CD4-positive, CD25-positive, alpha-beta regulatory T cell (primary cell): ENCODE measurements at regions not wholly inside any gene's neighbourhood (a gene's known extent, or its start where the extent isn't known, plus 50 kb on each side); places are given as distances from the start of the nearest gene placed in this dataset.
A peak's percentile ranks its signal among the peaks of the same experiment; 100 is the strongest.
"Not testable (repeated sequence)": the region's sequence is repeated elsewhere in the genome, so short reads cannot be mapped to it uniquely, and the experiment has no call there.

Source experiments
- ATAC-seq, 2 donors: fragments of 150-1000 bp; cut with Tn5 transposase; one replicate each; pipeline ENCODE4 v1.10.0; 2021; ENCODE audit warnings: low read depth in 2 of 2, moderate number of reproducible peaks in 2 of 2, moderate library complexity in 1 of 2
- DNase-seq, 3 donors: peaks; one replicate each; pipeline versions ENCODE4 v3.0.0 to v3.0.0-alpha.2; 2012 to 2022; ENCODE audit warnings: mixed read lengths in 1 of 3
- H3K27ac ChIP-seq: one replicate; pipeline ENCODE4 v1.7.0; 2013; ENCODE audit warnings: mild to moderate bottlenecking, low read length; ENCODE audit not compliant: insufficient read depth, poor library complexity, severe bottlenecking
- H3K27me3 ChIP-seq: one replicate; pipeline ENCODE4 v1.7.0; 2013; ENCODE audit warnings: low read length; ENCODE audit not compliant: control insufficient read depth, insufficient read depth
- H3K36me3 ChIP-seq: one replicate; pipeline ENCODE4 v1.7.0; 2013; ENCODE audit warnings: mild to moderate bottlenecking, low read length, moderate library complexity; ENCODE audit not compliant: control insufficient read depth, insufficient read depth
- H3K4me1 ChIP-seq: 2 replicates; pipeline ENCODE4 v1.7.0; 2013; ENCODE audit warnings: mild to moderate bottlenecking, low read length; ENCODE audit not compliant: insufficient read depth, control insufficient read depth, poor library complexity, severe bottlenecking
- H3K4me3 ChIP-seq: one replicate; pipeline ENCODE4 v1.7.0; 2013; ENCODE audit warnings: low read depth, mild to moderate bottlenecking, low read length, moderate library complexity
- H3K9me3 ChIP-seq, 2 experiments: 1 replicate in 1 of 2; 2 replicates in 1 of 2; pipeline ENCODE4 v1.7.0; 2013; ENCODE audit warnings: low read length in 2 of 2, mild to moderate bottlenecking in 1 of 2, moderate library complexity in 1 of 2; ENCODE audit not compliant: control insufficient read depth in 2 of 2
- H3K27ac Mint-ChIP-seq, 3 donors: one replicate each; pipeline ENCODE4 v1.8.0; 2020 to 2022; ENCODE audit warnings: mild to moderate bottlenecking in 3 of 3, mixed read lengths in 3 of 3, moderate library complexity in 2 of 3
- H3K27me3 Mint-ChIP-seq: one replicate; pipeline ENCODE4 v1.8.0; 2022; ENCODE audit warnings: mild to moderate bottlenecking, mixed read lengths
- H3K36me3 Mint-ChIP-seq: one replicate; pipeline ENCODE4 v1.8.0; 2020; ENCODE audit warnings: mixed read lengths
- H3K4me1 Mint-ChIP-seq, 4 donors: one replicate each; pipeline ENCODE4 v1.8.0; 2020 to 2022; ENCODE audit warnings: mixed read lengths in 4 of 4, mild to moderate bottlenecking in 1 of 4
- H3K4me3 Mint-ChIP-seq, 4 donors: one replicate each; pipeline ENCODE4 v1.8.0; 2020 to 2022; ENCODE audit warnings: mild to moderate bottlenecking in 4 of 4, mixed read lengths in 4 of 4, moderate library complexity in 3 of 4
- H3K9me3 Mint-ChIP-seq, 7 donors: one replicate each; pipeline ENCODE4 v1.8.0; 2020 to 2022; ENCODE audit warnings: mixed read lengths in 7 of 7, mild to moderate bottlenecking in 3 of 7, moderate library complexity in 2 of 7

GRCh38 chr12:71312768-71313403, 126.7 kb upstream of the LGR5 start:
- Histone ChIP-seq H3K27me3 (no peaks in the 10 kb centered on the region), H3K4me3 (no peak overlapping the region), H3K27ac (no peak overlapping the region), H3K36me3 (no peaks in the 10 kb centered on the region), H3K9me3 (no peaks in the 10 kb centered on the region), H3K4me1 (no peaks in the 10 kb centered on the region)
- Mint-ChIP-seq H3K36me3 (no peaks in the 10 kb centered on the region), H3K27me3 (no peaks in the 10 kb centered on the region), H3K4me1 (no peaks in the 10 kb centered on the region), H3K9me3 (peaks cover 0 to 4% (median 0%) of the 10 kb centered on the region in 7 donors), H3K27ac (no peak overlapping the region), H3K4me3 (no peak overlapping the region)
- DNase-seq (no peak), ATAC-seq (no peak)

- not testable (repeated sequence) for H3K27ac ChIP-seq, H3K27ac Mint-ChIP-seq, H3K27me3 ChIP-seq, H3K4me1 Mint-ChIP-seq, H3K9me3 Mint-ChIP-seq, H3K9me3 ChIP-seq, H3K36me3 ChIP-seq, H3K4me3 Mint-ChIP-seq, DNase-seq, H3K4me1 ChIP-seq, H3K36me3 Mint-ChIP-seq, H3K27me3 Mint-ChIP-seq, H3K4me3 ChIP-seq, ATAC-seq
These were observed 128.0 kb upstream of the LGR5 start for GRCh38 chr12:71311611-71312010.

- no peak for ATAC-seq
- Histone ChIP-seq H3K27me3 (no peaks in the 10 kb centered on the region), H3K9me3 (no peaks in the 10 kb centered on the region), H3K27ac (no peak overlapping the region), H3K4me1 (no peaks in the 10 kb centered on the region), H3K36me3 (no peaks in the 10 kb centered on the region), H3K4me3 (no peak overlapping the region)
- Mint-ChIP-seq H3K27me3 (no peaks in the 10 kb centered on the region), H3K36me3 (no peaks in the 10 kb centered on the region), H3K9me3 (peaks cover 0 to 3% (median 0%) of the 10 kb centered on the region in 7 donors), H3K27ac (no peak overlapping the region), H3K4me1 (no peaks in the 10 kb centered on the region), H3K4me3 (no peak overlapping the region)
- DNase-seq = no peak
These were observed 132.8 kb upstream of the LGR5 start for GRCh38 chr12:71306808-71307207.

- no peaks in the 10 kb centered on the region for H3K4me1 Mint-ChIP-seq
- H3K27me3 Mint-ChIP-seq = no peaks in the 10 kb centered on the region
- Histone ChIP-seq H3K4me3 (no peak overlapping the region), H3K4me1 (no peaks in the 10 kb centered on the region), H3K27me3 (no peaks in the 10 kb centered on the region), H3K27ac (no peak overlapping the region), H3K36me3 (no peaks in the 10 kb centered on the region), H3K9me3 (no peaks in the 10 kb centered on the region)
- H3K36me3 Mint-ChIP-seq = no peaks in the 10 kb centered on the region
- peaks cover 0 to 3% (median 2%) of the 10 kb centered on the region in 7 donors for H3K9me3 Mint-ChIP-seq
- no peak overlapping the region for H3K4me3 Mint-ChIP-seq
- H3K27ac Mint-ChIP-seq = no peak overlapping the region
- DNase-seq (no peak), ATAC-seq (no peak)
These were observed 135.3 kb upstream of the LGR5 start for GRCh38 chr12:71304306-71304705.

GRCh38 chr12:71303199-71303598, 136.4 kb upstream of the LGR5 start:
- DNase-seq = no peak
- no peaks in the 10 kb centered on the region for H3K27me3 ChIP-seq
- no peaks in the 10 kb centered on the region for H3K36me3 Mint-ChIP-seq
- no peak overlapping the region for H3K27ac ChIP-seq
- H3K36me3 ChIP-seq = no peaks in the 10 kb centered on the region
- peak overlapping the region in 1 of 4 donors; percentile 10 for H3K4me3 Mint-ChIP-seq
- peaks cover 0 to 3% (median 2%) of the 10 kb centered on the region in 7 donors for H3K9me3 Mint-ChIP-seq
- no peaks in the 10 kb centered on the region for H3K9me3 ChIP-seq
- no peak for ATAC-seq
- H3K27ac Mint-ChIP-seq = no peak overlapping the region
- no peak overlapping the region for H3K4me3 ChIP-seq
- H3K27me3 Mint-ChIP-seq = no peaks in the 10 kb centered on the region
- H3K4me1 Mint-ChIP-seq = no peaks in the 10 kb centered on the region
- no peaks in the 10 kb centered on the region for H3K4me1 ChIP-seq

- Histone ChIP-seq H3K4me3 (no peak overlapping the region), H3K36me3 (no peaks in the 10 kb centered on the region), H3K27ac (no peak overlapping the region), H3K27me3 (no peaks in the 10 kb centered on the region), H3K4me1 (no peaks in the 10 kb centered on the region), H3K9me3 (no peaks in the 10 kb centered on the region)
- Mint-ChIP-seq H3K4me3 (no peak overlapping the region), H3K9me3 (peaks cover 0 to 3% (median 2%) of the 10 kb centered on the region in 7 donors), H3K27ac (no peak overlapping the region), H3K27me3 (no peaks in the 10 kb centered on the region), H3K4me1 (no peaks in the 10 kb centered on the region), H3K36me3 (no peaks in the 10 kb centered on the region)
- no peak for DNase-seq
- ATAC-seq = no peak
These were observed 138.6 kb upstream of the LGR5 start for GRCh38 chr12:71300772-71301675.

GRCh38 chr12:71299541-71300376, 139.8 kb upstream of the LGR5 start:
- H3K4me1 ChIP-seq = no peaks in the 10 kb centered on the region
- no peaks in the 10 kb centered on the region for H3K36me3 Mint-ChIP-seq
- H3K4me3 ChIP-seq = no peak overlapping the region
- no peak overlapping the region for H3K4me3 Mint-ChIP-seq
- H3K36me3 ChIP-seq = no peaks in the 10 kb centered on the region
- H3K27me3 ChIP-seq = no peaks in the 10 kb centered on the region
- DNase-seq = no peak
- H3K27ac Mint-ChIP-seq = no peak overlapping the region
- no peak for ATAC-seq
- H3K27ac ChIP-seq = no peak overlapping the region
- H3K9me3 Mint-ChIP-seq = peaks cover 0 to 5% (median under 1%) of the 10 kb centered on the region in 7 donors
- no peaks in the 10 kb centered on the region for H3K27me3 Mint-ChIP-seq
- no peaks in the 10 kb centered on the region for H3K9me3 ChIP-seq
- H3K4me1 Mint-ChIP-seq = no peaks in the 10 kb centered on the region
